HG03469 (cell line): ENCODE measurements at regions not wholly inside any gene's neighbourhood (a gene's known extent, or its start where the extent isn't known, plus 50 kb on each side); places are given as distances from the start of the nearest gene placed in this dataset.

ENCODE experiments used
- ATAC-seq: cut with Tn5 transposase; IDR thresholded peaks from one replicate; pipeline ENCODE4 v1.9.1; 2021; ENCODE audit warnings: mild to moderate bottlenecking, moderate library complexity, moderate number of reproducible peaks; ENCODE audit not compliant: unreplicated experiment

DNA sequence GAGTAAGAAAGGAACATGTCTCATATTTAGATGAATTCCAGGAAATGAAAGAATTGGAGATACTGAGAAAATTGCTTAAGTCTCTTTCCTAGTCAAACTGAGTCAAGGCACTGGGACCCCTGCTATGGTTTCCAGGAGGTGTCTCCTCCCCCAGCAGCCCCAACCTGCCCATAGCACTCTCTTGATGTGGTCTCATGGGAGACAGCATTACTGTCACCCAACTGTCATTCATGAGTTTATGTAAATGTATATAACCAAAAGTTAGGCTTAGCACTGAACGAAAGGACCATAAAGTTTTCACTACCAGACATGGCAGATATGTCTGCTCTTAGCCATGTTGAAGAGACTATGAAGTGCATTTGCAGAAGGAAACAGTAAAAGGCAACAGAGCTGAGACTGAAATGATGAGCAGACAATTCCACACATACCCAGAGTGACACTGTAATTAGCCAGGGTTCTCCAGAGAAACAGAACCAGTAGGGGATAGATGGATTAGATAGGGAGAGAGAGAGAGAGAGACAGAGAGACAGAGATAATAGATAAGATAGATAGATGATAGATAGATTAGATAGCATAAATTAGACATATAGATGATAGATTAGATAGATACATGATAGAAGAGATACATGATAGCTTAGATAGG, 328.1 kb downstream of the BRD1 start:
- ATAC-seq, result no peak

DNA sequence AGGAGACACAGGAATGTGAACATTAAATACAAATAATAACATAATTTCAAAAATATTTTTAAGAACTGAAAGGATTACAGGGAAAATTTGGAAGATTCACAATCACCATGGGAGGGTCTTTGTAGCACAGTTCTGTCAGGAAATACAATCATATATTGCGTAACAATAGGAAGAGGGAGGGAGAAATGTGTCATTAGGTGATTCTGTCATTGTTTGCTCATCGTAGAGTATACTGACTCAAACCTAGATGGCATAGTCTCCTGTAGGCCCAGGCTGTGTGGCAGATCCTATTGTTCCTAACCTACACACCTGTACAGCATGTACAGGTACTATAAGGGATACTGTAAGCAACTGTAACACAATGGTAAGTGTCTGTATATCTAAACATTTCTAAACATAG, 330.4 kb downstream of the BRD1 start:
- no peak for ATAC-seq

GRCh38 chr22:49494555-49494954, 333.1 kb downstream of the BRD1 start:
- no peak for ATAC-seq

GRCh38 chr22:49492741-49493251, 334.9 kb downstream of the BRD1 start:
- ATAC-seq, result no peak

DNA sequence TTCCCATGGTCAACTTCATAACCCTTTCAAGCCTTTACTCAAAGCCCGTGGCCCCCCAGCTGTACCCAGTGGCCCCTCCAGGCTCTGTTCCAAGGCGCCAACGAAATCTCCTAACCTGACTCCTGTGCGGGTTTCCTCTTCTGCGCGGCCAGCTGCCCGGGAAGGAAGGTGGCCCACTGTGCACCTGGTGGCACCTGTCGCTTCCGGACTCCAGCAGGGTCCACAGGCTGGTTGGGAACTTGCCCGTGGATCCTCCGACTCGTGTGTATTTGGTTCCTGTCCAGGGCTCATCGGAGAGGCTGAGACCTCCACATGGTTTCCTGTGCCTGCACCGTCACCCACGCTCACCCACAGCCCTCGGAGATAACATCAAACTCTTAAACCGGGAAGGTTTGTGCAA, 335.4 kb downstream of the BRD1 start:
- ATAC-seq, result no peak

DNA sequence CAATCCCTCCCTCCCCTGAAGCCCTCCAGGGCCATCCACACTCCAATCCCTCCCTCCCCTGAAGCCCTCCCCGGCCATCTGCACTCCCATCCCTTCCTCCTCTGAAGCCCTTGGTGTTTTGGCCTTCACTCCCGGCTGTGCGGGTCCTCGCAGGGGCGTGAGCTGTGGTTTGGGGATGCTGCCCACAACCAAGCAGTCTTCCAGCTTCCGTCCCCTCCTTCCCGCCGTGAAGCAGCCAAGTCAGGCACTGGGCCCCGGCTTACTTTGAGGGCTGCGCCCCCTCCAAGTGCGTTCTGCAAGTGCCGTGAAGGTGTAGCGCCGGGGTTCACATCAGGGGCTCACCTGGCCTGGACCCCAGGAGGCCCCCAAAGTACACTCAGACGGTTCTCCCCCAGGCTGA, 335.9 kb downstream of the BRD1 start:
- ATAC-seq, result no peak

DNA sequence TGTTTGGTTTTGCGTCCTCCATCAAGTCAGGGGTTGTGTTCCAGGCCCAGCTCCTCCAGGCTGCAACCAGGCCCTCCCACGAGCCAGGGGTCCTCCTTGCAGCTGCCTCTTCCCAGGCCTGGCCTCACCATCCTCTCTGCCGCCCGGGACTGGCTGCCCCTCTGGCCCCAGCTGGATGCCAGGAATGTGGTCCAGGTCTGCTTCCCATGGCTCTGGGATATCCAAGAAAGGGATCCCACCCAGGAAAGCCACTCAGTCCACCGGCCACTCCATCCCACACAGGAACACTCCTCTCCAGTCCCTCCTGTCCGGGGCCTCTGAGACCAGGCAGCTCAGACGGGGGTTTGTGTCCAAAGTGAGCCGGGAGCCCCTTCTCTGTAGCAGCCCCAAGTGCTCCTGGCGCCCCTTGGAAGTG, 336.4 kb downstream of the BRD1 start:
- no peak for ATAC-seq

GRCh38 chr22:49490692-49491091, 337.0 kb downstream of the BRD1 start:
- no peak for ATAC-seq

GRCh38 chr22:49489821-49490220, 337.9 kb downstream of the BRD1 start:
- ATAC-seq, result no peak

GRCh38 chr22:49488943-49489342, 338.7 kb downstream of the BRD1 start:
- ATAC-seq, result no peak

GRCh38 chr22:49487950-49488349, 339.7 kb downstream of the BRD1 start:
- no peak for ATAC-seq

- no peak for ATAC-seq
Measured at GRCh38 chr22:49486225-49486624, 341.4 kb downstream of the BRD1 start.

DNA sequence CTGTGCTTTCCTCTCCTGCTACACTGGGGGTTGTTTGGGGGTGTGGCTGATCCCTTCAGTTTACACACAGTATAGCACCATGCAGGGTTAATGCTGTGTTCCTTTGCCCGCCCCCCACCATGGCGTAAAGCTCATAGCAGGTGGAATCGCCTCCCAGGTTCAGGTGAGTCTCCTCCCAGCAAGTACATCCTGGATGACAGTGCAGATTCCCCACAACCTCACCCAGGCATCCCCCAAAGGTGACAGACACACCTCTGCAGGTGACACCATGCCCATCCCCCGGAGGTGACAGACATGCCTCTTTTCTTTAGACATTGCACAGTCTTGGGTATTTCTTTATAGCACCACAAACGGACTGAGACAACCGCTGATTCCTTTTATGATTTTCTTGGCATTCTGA, 343.7 kb downstream of the BRD1 start:
- ATAC-seq, result no peak

- ATAC-seq, result no peak
Measured at GRCh38 chr22:49483281-49483870, 344.3 kb downstream of the BRD1 start.

DNA sequence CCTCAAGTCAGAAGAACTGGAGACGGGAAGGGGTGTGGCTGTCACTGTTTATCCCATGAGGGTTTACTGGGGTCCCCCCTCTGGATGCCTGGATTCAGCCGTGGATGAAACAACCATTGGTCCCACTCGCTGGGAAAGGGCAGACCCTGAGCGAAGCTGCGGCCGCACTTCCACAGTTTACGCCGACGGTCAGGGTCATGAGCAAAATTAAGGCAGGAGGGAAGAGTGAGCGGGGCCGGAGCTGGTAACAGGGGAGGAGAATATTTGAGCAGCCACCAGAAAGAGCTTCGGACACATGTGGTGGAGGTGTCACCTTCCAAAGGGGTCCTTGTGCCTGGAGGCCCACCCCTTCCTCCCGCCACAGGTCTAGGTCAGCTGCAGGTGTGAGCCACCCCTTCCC, 344.9 kb downstream of the BRD1 start:
- no peak for ATAC-seq

- ATAC-seq, result no peak
Measured at GRCh38 chr22:49481659-49482399, 345.8 kb downstream of the BRD1 start.

- no peak for ATAC-seq
Measured at GRCh38 chr22:49480896-49481658, 346.6 kb downstream of the BRD1 start.

- no peak for ATAC-seq
Measured at GRCh38 chr22:49480331-49480730, 347.3 kb downstream of the BRD1 start.

GRCh38 chr22:49479566-49479965, 348.1 kb downstream of the BRD1 start:
- no peak for ATAC-seq

GRCh38 chr22:49476800-49477400, 350.8 kb downstream of the BRD1 start:
- no peak for ATAC-seq

GRCh38 chr22:49476176-49476575, 351.5 kb downstream of the BRD1 start:
- ATAC-seq, result no peak
